OCI-LY1 (cell line): ENCODE measurements at regions not wholly inside any gene's neighbourhood (a gene's known extent, or its start where the extent isn't known, plus 50 kb on each side); places are given as distances from the start of the nearest gene placed in this dataset.

ENCODE experiments used
- H2AFZ ChIP-seq: fragments of 200-600 bp; sonication (generic), shearing (Covaris generic); 2 replicates; pipeline ENCODE4 v1.6.0; 2014; ENCODE audit warnings: antibody characterized with exemption, mild to moderate bottlenecking, low read length
- H3F3A ChIP-seq: fragments of 200-600 bp; sonication (generic), shearing (Covaris generic); 2 replicates; pipeline ENCODE4 v1.6.0; 2014; ENCODE audit warnings: mild to moderate bottlenecking, antibody characterized with exemption, low read length, moderate library complexity; ENCODE audit not compliant: insufficient read depth
- H3K27ac ChIP-seq: fragments of 200-600 bp; sonication (generic); 2 replicates; pipeline ENCODE4 v1.5.1; 2014; ENCODE audit warnings: low read length, mixed run types, mild to moderate bottlenecking, low read depth; ENCODE audit not compliant: poor library complexity, severe bottlenecking
- H3K27me3 ChIP-seq: fragments of 200-600 bp; sonication (generic); 2 replicates; pipeline ENCODE4 v1.6.0; 2014; ENCODE audit warnings: antibody characterized with exemption, mild to moderate bottlenecking, low read length, moderate library complexity; ENCODE audit not compliant: insufficient read depth
- H3K36me3 ChIP-seq: fragments of 200-600 bp; sonication (generic); 2 replicates; pipeline ENCODE4 v1.6.1; 2014; ENCODE audit warnings: mild to moderate bottlenecking, antibody characterized with exemption, low read length, moderate library complexity, mixed read lengths; ENCODE audit not compliant: insufficient read depth
- H3K4me1 ChIP-seq: fragments of 200-600 bp; sonication (generic); 2 replicates; pipeline ENCODE4 v1.5.1; 2014; ENCODE audit warnings: mild to moderate bottlenecking, low read length, moderate library complexity; ENCODE audit not compliant: insufficient read depth, severe bottlenecking
- H3K4me2 ChIP-seq: fragments of 200-600 bp; sonication (generic), shearing (Covaris generic); 2 replicates; pipeline ENCODE4 v1.6.1; 2014; ENCODE audit warnings: low read length
- H3K4me3 ChIP-seq: fragments of 200-600 bp; sonication (generic); 2 replicates; pipeline ENCODE4 v1.5.1; 2014; ENCODE audit warnings: low read length, low read depth, mild to moderate bottlenecking, mixed read lengths; ENCODE audit not compliant: poor library complexity, severe bottlenecking
- H3K79me2 ChIP-seq: fragments of 200-600 bp; shearing (Covaris generic); 2 replicates; pipeline ENCODE4 v1.6.1; 2016; ENCODE audit warnings: mixed run types, low read length, mixed read lengths; ENCODE audit not compliant: insufficient read depth
- H3K9ac ChIP-seq: fragments of 200-600 bp; sonication (generic), shearing (Covaris generic); 2 replicates; pipeline ENCODE4 v1.6.1; 2014; ENCODE audit warnings: mild to moderate bottlenecking, low read length, mixed read lengths
- H3K9me2 ChIP-seq: fragments of 200-600 bp; sonication (generic), shearing (Covaris generic); 2 replicates; pipeline ENCODE4 v1.6.1; 2014; ENCODE audit warnings: low read depth, mild to moderate bottlenecking, low read length, mixed read lengths
- H3K9me3 ChIP-seq: fragments of 200-600 bp; shearing (Covaris generic); 2 replicates; pipeline ENCODE4 v1.6.1; 2014; ENCODE audit warnings: low read length, mixed read lengths
- H4K20me1 ChIP-seq: fragments of 200-600 bp; sonication (generic), shearing (Covaris generic); 2 replicates; pipeline ENCODE4 v1.6.0; 2016; ENCODE audit warnings: mild to moderate bottlenecking, low read length; ENCODE audit not compliant: insufficient read depth
- EZH2 ChIP-seq: fragments of 200-600 bp; sonication (generic), shearing (Covaris generic); IDR thresholded peaks from 2 replicates; pipeline ENCODE4 v1.8.0; 2017; ENCODE audit warnings: borderline replicate concordance, mixed run types, mild to moderate bottlenecking, antibody characterized with exemption, low read length, moderate library complexity, mixed read lengths
- TF ChIP-seq, protein P1 (sequence below): fragments of 200-600 bp; sonication (generic), shearing (Covaris generic); IDR thresholded peaks from 2 replicates; pipeline ENCODE4 v1.5.1; 2017; ENCODE audit warnings: mild to moderate bottlenecking, antibody characterized with exemption, low read length, moderate library complexity, mixed read lengths

DNA sequence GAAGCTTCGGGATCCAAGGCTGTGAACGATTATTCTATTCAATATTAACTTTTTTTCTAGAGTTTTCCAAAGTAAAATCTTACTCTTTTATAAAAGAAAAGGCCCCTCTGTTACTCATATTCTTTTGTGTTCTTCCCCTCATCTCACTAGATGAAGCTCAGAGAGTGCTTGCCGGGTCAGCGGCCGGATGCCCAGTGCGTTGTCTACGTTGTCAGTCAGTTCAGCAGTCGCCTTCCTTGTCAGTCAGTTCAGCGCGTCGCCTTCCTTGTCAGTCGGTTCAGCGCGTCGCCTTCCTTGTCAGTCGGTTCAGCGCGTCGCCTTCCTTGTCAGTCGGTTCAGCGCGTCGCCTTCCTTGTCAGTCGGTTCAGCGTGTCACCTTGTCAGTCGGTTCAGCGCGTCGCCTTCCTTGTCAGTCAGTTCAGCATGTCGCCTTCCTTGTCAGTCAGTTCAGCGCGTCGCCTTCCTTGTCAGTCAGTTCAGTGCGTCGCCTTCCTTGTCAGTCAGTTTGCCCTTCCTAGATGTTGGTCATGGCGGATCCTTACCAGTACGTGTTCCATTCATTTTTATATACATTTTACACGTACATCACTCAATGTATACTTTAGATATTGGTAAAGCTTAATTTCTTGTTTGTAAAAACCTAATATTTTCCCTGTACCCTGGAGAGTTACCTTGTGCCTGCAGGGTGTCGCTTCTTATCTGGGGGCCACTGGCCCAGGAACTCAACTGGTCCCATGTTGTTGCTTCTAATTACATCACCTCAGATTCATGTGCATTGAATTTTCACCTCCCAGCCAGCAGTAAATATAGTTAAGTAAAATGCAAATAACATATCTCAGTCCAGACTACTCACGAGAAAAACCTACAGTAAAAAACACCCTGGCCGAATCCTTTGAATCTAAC is 206.9 kb downstream of the ASB1 start:
- TF ChIP-seq, protein P1, sequence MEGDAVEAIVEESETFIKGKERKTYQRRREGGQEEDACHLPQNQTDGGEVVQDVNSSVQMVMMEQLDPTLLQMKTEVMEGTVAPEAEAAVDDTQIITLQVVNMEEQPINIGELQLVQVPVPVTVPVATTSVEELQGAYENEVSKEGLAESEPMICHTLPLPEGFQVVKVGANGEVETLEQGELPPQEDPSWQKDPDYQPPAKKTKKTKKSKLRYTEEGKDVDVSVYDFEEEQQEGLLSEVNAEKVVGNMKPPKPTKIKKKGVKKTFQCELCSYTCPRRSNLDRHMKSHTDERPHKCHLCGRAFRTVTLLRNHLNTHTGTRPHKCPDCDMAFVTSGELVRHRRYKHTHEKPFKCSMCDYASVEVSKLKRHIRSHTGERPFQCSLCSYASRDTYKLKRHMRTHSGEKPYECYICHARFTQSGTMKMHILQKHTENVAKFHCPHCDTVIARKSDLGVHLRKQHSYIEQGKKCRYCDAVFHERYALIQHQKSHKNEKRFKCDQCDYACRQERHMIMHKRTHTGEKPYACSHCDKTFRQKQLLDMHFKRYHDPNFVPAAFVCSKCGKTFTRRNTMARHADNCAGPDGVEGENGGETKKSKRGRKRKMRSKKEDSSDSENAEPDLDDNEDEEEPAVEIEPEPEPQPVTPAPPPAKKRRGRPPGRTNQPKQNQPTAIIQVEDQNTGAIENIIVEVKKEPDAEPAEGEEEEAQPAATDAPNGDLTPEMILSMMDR, result no peak
- TF ChIP-seq EZH2, result no peak
- Histone ChIP-seq H3K4me1 (no peaks in the 10 kb centered on the region), H3K9me2 (no peaks in the 10 kb centered on the region), H3K36me3 (no peaks in the 10 kb centered on the region), H2AFZ (no peak overlapping the region), H3K27ac (no peak overlapping the region), H3K4me3 (no peak overlapping the region), H3K9ac (no peak overlapping the region), H4K20me1 (no peaks in the 10 kb centered on the region), H3K4me2 (no peak overlapping the region), H3F3A (no peaks in the 10 kb centered on the region), H3K9me3 (no peaks in the 10 kb centered on the region), H3K79me2 (no peaks in the 10 kb centered on the region), H3K27me3 (no peaks in the 10 kb centered on the region)

DNA sequence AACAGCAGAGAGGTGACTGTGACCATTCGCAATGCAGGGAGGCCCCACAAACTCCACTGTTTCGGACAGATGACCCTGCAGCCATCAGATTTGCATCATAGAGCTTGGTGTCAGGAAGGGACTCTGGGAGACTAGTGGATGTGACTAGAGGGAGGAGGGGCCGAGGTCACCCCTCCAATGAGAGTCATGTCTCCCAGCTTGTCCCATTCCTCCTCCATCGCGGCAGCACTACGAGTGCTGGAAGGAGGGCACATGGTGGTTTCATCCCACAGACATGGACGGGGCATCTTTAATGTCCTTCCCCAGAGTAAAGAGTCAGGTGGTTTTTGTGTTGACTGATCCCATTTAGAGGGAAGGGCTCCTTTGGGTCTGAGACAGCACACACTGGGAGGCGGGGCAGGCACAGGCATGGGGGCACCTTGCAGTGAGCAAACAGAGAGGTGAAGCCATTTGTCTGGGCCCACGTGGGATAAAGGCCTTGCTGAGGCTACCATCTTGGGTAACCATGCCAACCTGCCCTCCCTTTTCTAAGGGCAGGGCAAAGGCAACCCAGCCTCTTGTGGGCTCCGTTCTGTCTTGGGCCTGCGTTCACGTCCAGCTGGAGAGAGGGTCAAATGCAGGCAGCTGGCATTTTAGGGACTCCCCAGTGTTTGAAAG is 208.1 kb downstream of the ASB1 start:
- H3K9me3 ChIP-seq, result no peaks in the 10 kb centered on the region
- H3K4me1 ChIP-seq, result no peaks in the 10 kb centered on the region
- H3K36me3 ChIP-seq, result no peaks in the 10 kb centered on the region
- TF ChIP-seq, protein P1, result no peak
- no peak for TF ChIP-seq EZH2
- H3F3A ChIP-seq, result no peaks in the 10 kb centered on the region
- no peak overlapping the region for H3K4me2 ChIP-seq
- no peaks in the 10 kb centered on the region for H4K20me1 ChIP-seq
- H3K9me2 ChIP-seq, result no peaks in the 10 kb centered on the region
- no peak overlapping the region for H3K9ac ChIP-seq
- H3K27ac ChIP-seq, result no peak overlapping the region
- H2AFZ ChIP-seq, result no peak overlapping the region
- H3K79me2 ChIP-seq, result no peaks in the 10 kb centered on the region
- H3K4me3 ChIP-seq, result no peak overlapping the region
- no peaks in the 10 kb centered on the region for H3K27me3 ChIP-seq

DNA sequence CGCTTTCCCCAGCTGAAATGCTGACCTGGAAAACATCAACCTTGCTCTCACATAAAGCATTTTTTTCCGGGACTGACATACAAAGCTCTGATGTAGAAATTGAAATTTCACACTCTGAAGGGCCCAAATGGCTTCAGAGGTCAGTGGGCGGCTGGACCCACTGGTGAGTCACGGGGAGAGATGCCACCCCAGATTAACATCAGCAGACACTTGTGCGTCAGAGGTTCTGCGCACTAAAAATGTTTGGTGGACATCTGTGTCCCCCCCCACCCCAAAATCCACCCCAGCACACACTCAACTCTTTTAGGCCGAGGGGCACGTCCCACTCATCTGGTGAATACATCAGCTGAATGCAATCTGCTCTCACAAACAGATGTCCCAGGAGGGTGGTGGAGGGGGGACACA is 208.9 kb downstream of the ASB1 start:
- H4K20me1 ChIP-seq, result no peaks in the 10 kb centered on the region
- H3K4me3 ChIP-seq, result no peak overlapping the region
- no peak overlapping the region for H2AFZ ChIP-seq
- H3K9ac ChIP-seq, result no peak overlapping the region
- H3K4me1 ChIP-seq, result no peaks in the 10 kb centered on the region
- no peaks in the 10 kb centered on the region for H3K36me3 ChIP-seq
- H3K4me2 ChIP-seq, result no peak overlapping the region
- no peak overlapping the region for H3K27ac ChIP-seq
- TF ChIP-seq, protein P1, result no peak
- TF ChIP-seq EZH2, result no peak
- no peaks in the 10 kb centered on the region for H3K27me3 ChIP-seq
- no peaks in the 10 kb centered on the region for H3K9me3 ChIP-seq
- H3K79me2 ChIP-seq, result no peaks in the 10 kb centered on the region
- no peaks in the 10 kb centered on the region for H3F3A ChIP-seq
- H3K9me2 ChIP-seq, result no peaks in the 10 kb centered on the region
